Keratinocyte (primary cell): ENCODE measurements at regions not wholly inside any gene's neighbourhood (a gene's known extent, or its start where the extent isn't known, plus 50 kb on each side); places are given as distances from the start of the nearest gene placed in this dataset.
"Not testable (repeated sequence)": the region's sequence is repeated elsewhere in the genome, so short reads cannot be mapped to it uniquely, and the experiment has no call there.

Experiments used
- DNase-seq: peaks from one replicate; pipeline ENCODE4 v3.0.0-alpha.2; 2011; ENCODE audit warnings: low read depth, missing footprints, low spot score
- FAIRE-seq: peaks from 2 replicates; lab custom pipeline; 2011; peaks lifted over from hg19 to GRCh38; lab: Jason Lieb, UNC
- H2AFZ ChIP-seq: 2 replicates; pipeline ENCODE4 v1.6.0; 2012; ENCODE audit warnings: low read length, control low read depth, inconsistent platforms; ENCODE audit not compliant: control insufficient read depth
- H3K27ac ChIP-seq: 2 replicates; pipeline ENCODE4 v1.5.1; 2011; ENCODE audit warnings: low read length; ENCODE audit not compliant: control insufficient read depth, insufficient read depth
- H3K27me3 ChIP-seq: 3 replicates; pipeline ENCODE4 v1.6.0; 2011; ENCODE audit warnings: low read length; ENCODE audit not compliant: control insufficient read depth, insufficient read depth; ENCODE audit errors: extremely low read depth
- H3K36me3 ChIP-seq, 2 experiments: 2 replicates in 1 of 2; 3 replicates in 1 of 2; pipeline ENCODE4 v1.5.1; 2011; ENCODE audit warnings: low read length in 2 of 2, mild to moderate bottlenecking in 1 of 2; ENCODE audit not compliant: control insufficient read depth in 2 of 2, insufficient read depth in 2 of 2; ENCODE audit errors: extremely low read depth in 1 of 2
- H3K4me1 ChIP-seq: 3 replicates; pipeline ENCODE4 v1.5.1; 2011; ENCODE audit warnings: low read length; ENCODE audit not compliant: control insufficient read depth, insufficient read depth; ENCODE audit errors: extremely low read depth
- H3K4me2 ChIP-seq: 3 replicates; pipeline ENCODE4 v1.6.0; 2011; ENCODE audit warnings: low read depth, low read length; ENCODE audit not compliant: control insufficient read depth, insufficient read depth; ENCODE audit errors: extremely low read depth
- H3K4me3 ChIP-seq, 3 experiments: fragments of 200-600 bp in 1 of 3; sonication (generic) in 1 of 3; 2 replicates in 2 of 3; 3 replicates in 1 of 3; pipeline ENCODE4 v1.5.1; 2011 to 2016; ENCODE audit warnings: low read length in 3 of 3, mild to moderate bottlenecking in 3 of 3, control low read depth in 2 of 3, inconsistent platforms in 1 of 3, low read depth in 1 of 3, mixed read lengths in 1 of 3, mixed run types in 1 of 3, moderate library complexity in 1 of 3; ENCODE audit not compliant: control insufficient read depth in 2 of 3, insufficient read depth in 2 of 3; ENCODE audit errors: extremely low read depth in 1 of 3
- H3K79me2 ChIP-seq: 2 replicates; pipeline ENCODE4 v1.6.0; 2012; ENCODE audit warnings: low read length; ENCODE audit not compliant: control insufficient read depth, insufficient read depth
- H3K9ac ChIP-seq: 3 replicates; pipeline ENCODE4 v1.6.0; 2011; ENCODE audit warnings: low read length; ENCODE audit not compliant: control insufficient read depth, insufficient read depth; ENCODE audit errors: extremely low read depth
- H3K9me1 ChIP-seq: 3 replicates; pipeline ENCODE4 v1.6.0; 2011; ENCODE audit warnings: low read length; ENCODE audit not compliant: control insufficient read depth, insufficient read depth; ENCODE audit errors: extremely low read depth
- H3K9me3 ChIP-seq: 2 replicates; pipeline ENCODE4 v1.5.1; 2012; ENCODE audit warnings: low read depth, low read length; ENCODE audit not compliant: control insufficient read depth
- H4K20me1 ChIP-seq: 3 replicates; pipeline ENCODE4 v1.6.0; 2011; ENCODE audit warnings: low read length; ENCODE audit not compliant: control insufficient read depth, insufficient read depth; ENCODE audit errors: extremely low read depth
- CTCF ChIP-seq, 3 experiments: IDR thresholded peaks in 1 of 3; conservative IDR thresholded peaks in 1 of 3; optimal IDR thresholded peaks in 1 of 3; 2 replicates in 2 of 3; 3 replicates in 1 of 3; pipeline versions ENCODE3 to v1.5.1; 2011; ENCODE audit warnings: low read length in 3 of 3, mild to moderate bottlenecking in 3 of 3, moderate library complexity in 2 of 3, control low read depth in 1 of 3, inconsistent platforms in 1 of 3; ENCODE audit not compliant: insufficient read depth in 2 of 3; ENCODE audit errors: extremely low read depth in 1 of 3
- EZH2 ChIP-seq: IDR thresholded peaks from one replicate; pipeline ENCODE4 v1.6.1; 2012; ENCODE audit warnings: inconsistent platforms, mild to moderate bottlenecking, low read length, moderate library complexity
- dilution Hi-C: fragments of 300-500 bp; cut with MboI; formaldehyde crosslinking; loops from one replicate; pipeline ENCODE4 v1.7.0; 2020; ENCODE audit warnings: low sequenced_read_pairs; ENCODE audit not compliant: extremely low pct_ligation_motif_present

GRCh38 chr2:114294741-114295140 is 147.7 kb upstream of the DPP10 start:
- Histone ChIP-seq H2AFZ (no peak overlapping the region), H3K9me3 (no peaks in the 10 kb centered on the region), H3K9me1 (no peaks in the 10 kb centered on the region), H4K20me1 (no peaks in the 10 kb centered on the region), H3K9ac (no peak overlapping the region), H3K79me2 (no peaks in the 10 kb centered on the region), H3K4me2 (no peak overlapping the region), H3K36me3 (no peaks in the 10 kb centered on the region), H3K4me1 (no peaks in the 10 kb centered on the region), H3K27ac (no peak overlapping the region), H3K27me3 (no peaks in the 10 kb centered on the region), H3K4me3 (no peak overlapping the region)
- TF ChIP-seq EZH2: no peak
- TF ChIP-seq CTCF (optimal IDR thresholded peaks at IDR 0.05 in 1 of 3, IDR thresholded peaks at IDR 0.05 in 1 of 3, conservative IDR thresholded peaks at IDR 0.05 in 1 of 3; ENCODE audit: extremely low read depth in 1 of 3, insufficient read depth in 2 of 3, low read length in 3 of 3): no peak
- FAIRE-seq: no peak
- no peak for DNase-seq
- dilution Hi-C loops: no loop called here

- H3K36me3 ChIP-seq, H3K4me2 ChIP-seq, H3K4me1 ChIP-seq, H3K27me3 ChIP-seq, H3K27ac ChIP-seq, H2AFZ ChIP-seq, FAIRE-seq, H3K9ac ChIP-seq, H3K9me1 ChIP-seq, H4K20me1 ChIP-seq, H3K79me2 ChIP-seq, DNase-seq, H3K9me3 ChIP-seq, H3K4me3 ChIP-seq, dilution Hi-C loops: not testable (repeated sequence)
These were observed 142.1 kb upstream of the DPP10 start for GRCh38 chr2:114300351-114300750.

- FAIRE-seq (no peak), DNase-seq (no peak)
- no peaks in the 10 kb centered on the region for H3K4me1 ChIP-seq
- no peak overlapping the region for H3K27ac ChIP-seq
- H3K36me3 ChIP-seq: no peaks in the 10 kb centered on the region
- H3K9me3 ChIP-seq: peaks cover 1% of the 10 kb centered on the region
- dilution Hi-C loops: no loop called here
- no peak for TF ChIP-seq EZH2
- no peak for TF ChIP-seq CTCF (optimal IDR thresholded peaks at IDR 0.05 in 1 of 3, IDR thresholded peaks at IDR 0.05 in 1 of 3, conservative IDR thresholded peaks at IDR 0.05 in 1 of 3; ENCODE audit: extremely low read depth in 1 of 3, insufficient read depth in 2 of 3, low read length in 3 of 3)
- no peaks in the 10 kb centered on the region for H3K27me3 ChIP-seq
- no peak overlapping the region for H3K4me3 ChIP-seq
- no peaks in the 10 kb centered on the region for H3K79me2 ChIP-seq
- no peak overlapping the region for H2AFZ ChIP-seq
- H4K20me1 ChIP-seq: no peaks in the 10 kb centered on the region
- no peaks in the 10 kb centered on the region for H3K9me1 ChIP-seq
- H3K9ac ChIP-seq: no peak overlapping the region
- H3K4me2 ChIP-seq: no peak overlapping the region
These were observed 125.7 kb upstream of the DPP10 start for GRCh38 chr2:114316532-114317300.
